ENCODE measurements at regions not wholly inside any gene's neighbourhood (a gene's known extent, or its start where the extent isn't known, plus 50 kb on each side); places are given as distances from the start of the nearest gene placed in this dataset.

GRCh38 chr11:95429376-95429907 is 198.4 kb upstream of the SESN3 start:
- TF ChIP-seq, protein P1, sequence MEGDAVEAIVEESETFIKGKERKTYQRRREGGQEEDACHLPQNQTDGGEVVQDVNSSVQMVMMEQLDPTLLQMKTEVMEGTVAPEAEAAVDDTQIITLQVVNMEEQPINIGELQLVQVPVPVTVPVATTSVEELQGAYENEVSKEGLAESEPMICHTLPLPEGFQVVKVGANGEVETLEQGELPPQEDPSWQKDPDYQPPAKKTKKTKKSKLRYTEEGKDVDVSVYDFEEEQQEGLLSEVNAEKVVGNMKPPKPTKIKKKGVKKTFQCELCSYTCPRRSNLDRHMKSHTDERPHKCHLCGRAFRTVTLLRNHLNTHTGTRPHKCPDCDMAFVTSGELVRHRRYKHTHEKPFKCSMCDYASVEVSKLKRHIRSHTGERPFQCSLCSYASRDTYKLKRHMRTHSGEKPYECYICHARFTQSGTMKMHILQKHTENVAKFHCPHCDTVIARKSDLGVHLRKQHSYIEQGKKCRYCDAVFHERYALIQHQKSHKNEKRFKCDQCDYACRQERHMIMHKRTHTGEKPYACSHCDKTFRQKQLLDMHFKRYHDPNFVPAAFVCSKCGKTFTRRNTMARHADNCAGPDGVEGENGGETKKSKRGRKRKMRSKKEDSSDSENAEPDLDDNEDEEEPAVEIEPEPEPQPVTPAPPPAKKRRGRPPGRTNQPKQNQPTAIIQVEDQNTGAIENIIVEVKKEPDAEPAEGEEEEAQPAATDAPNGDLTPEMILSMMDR (IDR thresholded peaks at IDR 0.05): no peak
- TF ChIP-seq POLR2A (IDR thresholded peaks at IDR 0.05): no peak
- TF ChIP-seq EP300 (IDR thresholded peaks at IDR 0.05): no peak

Measured in ovary (tissue), 3 donors.